HG03575 (cell line): ENCODE measurements at regions not wholly inside any gene's neighbourhood (a gene's known extent, or its start where the extent isn't known, plus 50 kb on each side); places are given as distances from the start of the nearest gene placed in this dataset.

Experiments used
- ATAC-seq: cut with Tn5 transposase; IDR thresholded peaks from one replicate; pipeline ENCODE4 v1.9.1; 2021; ENCODE audit not compliant: unreplicated experiment, insufficient number of reproducible peaks, low FRiP score; ENCODE audit errors: extremely low read depth

GRCh38 chr4:180160195-180160983 is 2082.8 kb upstream of the TENM3 start:
- no peak for ATAC-seq

GRCh38 chr4:180164799-180165198 is 2078.4 kb upstream of the TENM3 start:
- ATAC-seq = no peak

- no peak for ATAC-seq
Observed at GRCh38 chr4:180169394-180169793, 2073.8 kb upstream of the TENM3 start.

- ATAC-seq = no peak
Observed at GRCh38 chr4:180169966-180170365, 2073.2 kb upstream of the TENM3 start.

- ATAC-seq = no peak
Observed at GRCh38 chr4:180179146-180179545, 2064.1 kb upstream of the TENM3 start.

- ATAC-seq = no peak
Observed at GRCh38 chr4:180189666-180190065, 2053.5 kb upstream of the TENM3 start.

GRCh38 chr4:180190382-180190781 is 2052.8 kb upstream of the TENM3 start:
- ATAC-seq = no peak

GRCh38 chr4:180197471-180197870 is 2045.7 kb upstream of the TENM3 start:
- ATAC-seq = no peak

- peak; percentile 50 for ATAC-seq
Observed at GRCh38 chr4:180203349-180203748, 2039.9 kb upstream of the TENM3 start.

- ATAC-seq = no peak
Observed at GRCh38 chr4:180205276-180205675, 2037.9 kb upstream of the TENM3 start.

- ATAC-seq = no peak
Observed at GRCh38 chr4:180207921-180208320, 2035.3 kb upstream of the TENM3 start.

- no peak for ATAC-seq
Observed at GRCh38 chr4:180217070-180217469, 2026.1 kb upstream of the TENM3 start.

GRCh38 chr4:180219080-180219479 is 2024.1 kb upstream of the TENM3 start:
- no peak for ATAC-seq

- ATAC-seq = no peak
Observed at GRCh38 chr4:180225977-180226376, 2017.2 kb upstream of the TENM3 start.

GRCh38 chr4:180234730-180235129 is 2008.5 kb upstream of the TENM3 start:
- no peak for ATAC-seq

- no peak for ATAC-seq
Observed at GRCh38 chr4:180240670-180241069, 2002.5 kb upstream of the TENM3 start.

GRCh38 chr4:180253419-180253818 is 1989.8 kb upstream of the TENM3 start:
- ATAC-seq = no peak

GRCh38 chr4:180261346-180261745 is 1981.9 kb upstream of the TENM3 start:
- no peak for ATAC-seq

- peak; percentile 73 for ATAC-seq
Observed at GRCh38 chr4:180280076-180280475, 1963.1 kb upstream of the TENM3 start.

- no peak for ATAC-seq
Observed at GRCh38 chr4:180280726-180281297, 1962.4 kb upstream of the TENM3 start.

- ATAC-seq = no peak
Observed at GRCh38 chr4:180281724-180282123, 1961.5 kb upstream of the TENM3 start.
